Spleen (tissue), 7 donors: ENCODE measurements at regions not wholly inside any gene's neighbourhood (a gene's known extent, or its start where the extent isn't known, plus 50 kb on each side); places are given as distances from the start of the nearest gene placed in this dataset.

Experiments
- POLR2A ChIP-seq, 3 donors: fragments of 450-650 bp; IDR thresholded peaks; one replicate each; pipeline ENCODE4 v1.5.1; 2017; ENCODE audit warnings: antibody characterized with exemption in 3 of 3, mild to moderate bottlenecking in 1 of 3
- POLR2AphosphoS5 ChIP-seq, 3 donors: sonication (generic); formaldehyde crosslinking; IDR thresholded peaks; one replicate each; pipeline ENCODE4 v1.5.1; 2017; ENCODE audit warnings: antibody characterized with exemption in 3 of 3
- TF ChIP-seq, protein P1 (sequence below), 11 experiments: fragments of 200-600 bp in 7 of 11; fragments of 450-650 bp in 4 of 11; sonication (generic) in 4 of 11; IDR thresholded peaks in 8 of 11; conservative IDR thresholded peaks in 3 of 11; 1 replicate in 7 of 11; 2 replicates in 4 of 11; pipeline versions ENCODE4 v1.4.0 to v1.8.0; 2016 to 2021; ENCODE audit warnings: antibody characterized with exemption in 11 of 11, inconsistent platforms in 4 of 11, mild to moderate bottlenecking in 1 of 11
- donor health status: DM: no; HTN: no; CAD: no; lungs with moderate emphysema.
- donor health status: DM: no; HTN: no; CAD: no.
- donor health status: DM: no; HTN: no; CAD: no.

DNA sequence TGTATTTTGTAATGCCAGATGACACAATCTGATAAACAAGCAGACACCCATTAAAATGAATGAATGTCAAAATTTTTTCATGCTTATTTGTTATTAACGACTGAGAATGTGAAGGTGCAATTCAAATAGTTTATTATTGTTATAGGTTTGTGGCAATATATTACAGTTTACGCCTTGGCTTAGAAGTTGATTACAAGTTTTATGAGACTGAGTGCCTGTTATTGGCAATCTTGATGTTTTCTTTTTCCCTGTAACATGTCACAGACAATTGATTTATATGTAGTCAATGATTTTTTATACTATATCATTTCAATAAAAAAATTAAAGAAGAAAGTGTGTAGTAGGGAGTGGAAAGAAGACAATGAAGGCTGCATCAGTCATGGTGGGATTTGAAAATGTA is 144.1 kb upstream of the EEF1E1 start:
- TF ChIP-seq, protein P1, sequence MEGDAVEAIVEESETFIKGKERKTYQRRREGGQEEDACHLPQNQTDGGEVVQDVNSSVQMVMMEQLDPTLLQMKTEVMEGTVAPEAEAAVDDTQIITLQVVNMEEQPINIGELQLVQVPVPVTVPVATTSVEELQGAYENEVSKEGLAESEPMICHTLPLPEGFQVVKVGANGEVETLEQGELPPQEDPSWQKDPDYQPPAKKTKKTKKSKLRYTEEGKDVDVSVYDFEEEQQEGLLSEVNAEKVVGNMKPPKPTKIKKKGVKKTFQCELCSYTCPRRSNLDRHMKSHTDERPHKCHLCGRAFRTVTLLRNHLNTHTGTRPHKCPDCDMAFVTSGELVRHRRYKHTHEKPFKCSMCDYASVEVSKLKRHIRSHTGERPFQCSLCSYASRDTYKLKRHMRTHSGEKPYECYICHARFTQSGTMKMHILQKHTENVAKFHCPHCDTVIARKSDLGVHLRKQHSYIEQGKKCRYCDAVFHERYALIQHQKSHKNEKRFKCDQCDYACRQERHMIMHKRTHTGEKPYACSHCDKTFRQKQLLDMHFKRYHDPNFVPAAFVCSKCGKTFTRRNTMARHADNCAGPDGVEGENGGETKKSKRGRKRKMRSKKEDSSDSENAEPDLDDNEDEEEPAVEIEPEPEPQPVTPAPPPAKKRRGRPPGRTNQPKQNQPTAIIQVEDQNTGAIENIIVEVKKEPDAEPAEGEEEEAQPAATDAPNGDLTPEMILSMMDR (IDR thresholded peaks at IDR 0.05 in 8 of 11, conservative IDR thresholded peaks at IDR 0.05 in 3 of 11), result no peak
- TF ChIP-seq POLR2AphosphoS5 (IDR thresholded peaks at IDR 0.05), result no peak
- TF ChIP-seq POLR2A (IDR thresholded peaks at IDR 0.05), result no peak
